IMR-90 (cell line): ENCODE measurements at regions not wholly inside any gene's neighbourhood (a gene's known extent, or its start where the extent isn't known, plus 50 kb on each side); places are given as distances from the start of the nearest gene placed in this dataset.

Experiments used
- ATAC-seq: fragments of 200-7000 bp; cut with Tn5 transposase; 2 replicates; pipeline ENCODE4 v1.9.1; 2020; ENCODE audit warnings: low read depth, mild to moderate bottlenecking, moderate library complexity
- BruUV-seq: library from RNA; stranded (reverse); fragments of 400-500 nt; replicated peaks from 2 replicates; lab custom pipeline; 2021; lab: Mats Ljungman, UMichigan
- CTCF ChIA-PET: fragments of 300-600 bp; formaldehyde crosslinking; extraction: SDS; loops from one replicate; lab custom pipeline; 2021; ENCODE audit warnings: antibody characterized with exemption; lab: Yijun Ruan, JAX
- POLR2A ChIA-PET: fragments of 300-600 bp; sonication (Branson Sonifier 250); formaldehyde crosslinking; loops from one replicate; lab custom pipeline; 2022; ENCODE audit warnings: antibody characterized with exemption; ENCODE audit not compliant: unreplicated experiment; lab: Charles Lee
- DNase-seq: peaks from one replicate; pipeline ENCODE4 v3.0.0; 2013
- H2AFZ ChIP-seq: replicated peaks from 2 replicates; pipeline ENCODE3; 2013; ENCODE audit warnings: low read length, mild to moderate bottlenecking; ENCODE audit not compliant: poor library complexity
- H2AK5ac ChIP-seq: 2 replicates; pipeline ENCODE4 v1.6.1; 2013; ENCODE audit warnings: low read depth, low read length, inconsistent platforms
- H2AK9ac ChIP-seq: replicated peaks from 2 replicates; pipeline ENCODE3; 2013; ENCODE audit warnings: mild to moderate bottlenecking, low read depth, low read length, moderate library complexity; ENCODE audit not compliant: poor library complexity
- H2BK120ac ChIP-seq: 2 replicates; pipeline ENCODE4 v1.6.1; 2013; ENCODE audit warnings: low read depth, low read length, inconsistent platforms
- H2BK15ac ChIP-seq: 3 replicates; pipeline ENCODE4 v1.6.1; 2013; ENCODE audit warnings: low read depth, low read length, inconsistent platforms
- H2BK20ac ChIP-seq: 2 replicates; pipeline ENCODE4 v1.6.1; 2013; ENCODE audit warnings: low read depth, mild to moderate bottlenecking, inconsistent platforms, low read length, moderate library complexity
- H2BK5ac ChIP-seq: 2 replicates; pipeline ENCODE4 v1.6.1; 2013; ENCODE audit warnings: mild to moderate bottlenecking, low read depth, low read length, inconsistent platforms; ENCODE audit not compliant: poor library complexity, severe bottlenecking
- H3K14ac ChIP-seq: replicated peaks from 2 replicates; pipeline ENCODE4 v1.6.1; 2013; ENCODE audit warnings: low read depth, low read length, inconsistent platforms
- H3K18ac ChIP-seq: 2 replicates; pipeline ENCODE4 v1.6.1; 2013; ENCODE audit warnings: low read depth, low read length, control low read depth
- H3K23ac ChIP-seq: 2 replicates; pipeline ENCODE4 v1.6.1; 2013; ENCODE audit warnings: low read depth, low read length, inconsistent platforms
- H3K27ac ChIP-seq: 2 replicates; pipeline ENCODE4 v1.5.1; 2013; ENCODE audit warnings: mild to moderate bottlenecking, control low read depth, low read length; ENCODE audit not compliant: insufficient read depth
- H3K27me3 ChIP-seq: 2 replicates; pipeline ENCODE4 v1.6.1; 2013; ENCODE audit warnings: low read length; ENCODE audit not compliant: control insufficient read depth, insufficient read depth
- H3K36me3 ChIP-seq: 2 replicates; pipeline ENCODE4 v1.6.1; 2013; ENCODE audit warnings: low read length, mixed read lengths; ENCODE audit not compliant: control insufficient read depth, insufficient read depth
- H3K4ac ChIP-seq: 2 replicates; pipeline ENCODE4 v1.6.1; 2013; ENCODE audit warnings: low read depth, low read length, inconsistent platforms
- H3K4me1 ChIP-seq: 2 replicates; pipeline ENCODE4 v1.6.1; 2013; ENCODE audit warnings: low read length, mixed read lengths; ENCODE audit not compliant: control insufficient read depth, insufficient read depth
- H3K4me2 ChIP-seq: 2 replicates; pipeline ENCODE4 v1.6.1; 2013; ENCODE audit warnings: low read depth, mild to moderate bottlenecking, control low read depth, low read length, moderate library complexity
- H3K4me3 ChIP-seq: 2 replicates; pipeline ENCODE4 v1.5.1; 2013; ENCODE audit warnings: low read depth, mild to moderate bottlenecking, control low read depth, low read length, moderate library complexity; ENCODE audit not compliant: insufficient read depth
- H3K56ac ChIP-seq: 2 replicates; pipeline ENCODE4 v1.6.1; 2013; ENCODE audit warnings: low read length, inconsistent platforms; ENCODE audit not compliant: insufficient read depth; ENCODE audit errors: extremely low read depth
- H3K79me1 ChIP-seq, 2 experiments: 2 replicates each; pipeline ENCODE4 v1.6.1; 2013; ENCODE audit warnings: low read length in 2 of 2, inconsistent platforms in 1 of 2, low read depth in 1 of 2
- H3K9ac ChIP-seq: 2 replicates; pipeline ENCODE4 v1.6.1; 2013; ENCODE audit warnings: low read depth, low read length, control low read depth
- H3K9me1 ChIP-seq: 2 replicates; pipeline ENCODE4 v1.6.1; 2013; ENCODE audit warnings: low read length, inconsistent platforms; ENCODE audit not compliant: insufficient read depth
- H3K9me3 ChIP-seq: 2 replicates; pipeline ENCODE4 v1.6.1; 2013; ENCODE audit warnings: low read length; ENCODE audit not compliant: control insufficient read depth, insufficient read depth
- H4K20me1 ChIP-seq: 2 replicates; pipeline ENCODE4 v1.6.1; 2013; ENCODE audit warnings: low read length, inconsistent platforms; ENCODE audit not compliant: insufficient read depth
- H4K5ac ChIP-seq: 2 replicates; pipeline ENCODE4 v1.6.1; 2013; ENCODE audit warnings: mild to moderate bottlenecking, low read depth, low read length, control low read depth
- H4K8ac ChIP-seq, 2 experiments: 2 replicates each; pipeline ENCODE4 v1.6.1; 2013; ENCODE audit warnings: low read depth in 2 of 2, low read length in 2 of 2, control low read depth in 1 of 2, inconsistent platforms in 1 of 2
- H4K91ac ChIP-seq: 2 replicates; pipeline ENCODE4 v1.6.1; 2013; ENCODE audit warnings: low read depth, low read length, inconsistent platforms; ENCODE audit not compliant: insufficient read depth
- BHLHE40 ChIP-seq: fragments of 150-350 bp; IDR thresholded peaks from 2 replicates; pipeline ENCODE4 v1.6.1; 2016; ENCODE audit warnings: mild to moderate bottlenecking, low read depth, low read length
- CEBPB ChIP-seq: IDR thresholded peaks from 2 replicates; pipeline ENCODE4 v1.6.1; 2012; ENCODE audit warnings: low read depth, low read length, improper control_type of control experiment
- CHD1 ChIP-seq: IDR thresholded peaks from 2 replicates; pipeline ENCODE4 v1.6.1; 2012; ENCODE audit warnings: low read depth, low read length, improper control_type of control experiment
- FOS ChIP-seq: fragments of 150-350 bp; IDR thresholded peaks from 2 replicates; pipeline ENCODE4 v1.6.1; 2016; ENCODE audit warnings: low read depth, low read length
- MAFK ChIP-seq: IDR thresholded peaks from 2 replicates; pipeline ENCODE4 v1.6.1; 2012; ENCODE audit warnings: low read depth, low read length, improper control_type of control experiment
- MAZ ChIP-seq: IDR thresholded peaks from 2 replicates; pipeline ENCODE4 v1.6.1; 2012; ENCODE audit warnings: low read depth, mild to moderate bottlenecking, low read length, improper control_type of control experiment, moderate library complexity, borderline replicate concordance
- MXI1 ChIP-seq: IDR thresholded peaks from 2 replicates; pipeline ENCODE4 v1.6.1; 2012; ENCODE audit warnings: low read depth, mild to moderate bottlenecking, low read length, moderate library complexity, borderline replicate concordance
- NFE2L2 ChIP-seq: fragments of 150-350 bp; IDR thresholded peaks from 2 replicates; pipeline ENCODE4 v1.6.1; 2016; ENCODE audit warnings: low read depth, mild to moderate bottlenecking, low read length
- POLR2A ChIP-seq: IDR thresholded peaks from 2 replicates; pipeline ENCODE4 v1.6.1; 2012; ENCODE audit warnings: mild to moderate bottlenecking, low read depth, low read length
- RAD21 ChIP-seq: IDR thresholded peaks from 2 replicates; pipeline ENCODE4 v1.6.1; 2012; ENCODE audit warnings: low read length, improper control_type of control experiment
- RCOR1 ChIP-seq: IDR thresholded peaks from 2 replicates; pipeline ENCODE4 v1.6.1; 2012; ENCODE audit warnings: mild to moderate bottlenecking, low read length, improper control_type of control experiment; ENCODE audit not compliant: insufficient replicate concordance
- RFX5 ChIP-seq: IDR thresholded peaks from 2 replicates; pipeline ENCODE4 v1.8.0; 2012; ENCODE audit warnings: low read depth, mild to moderate bottlenecking, low read length, moderate library complexity
- SMC3 ChIP-seq: fragments of 150-350 bp; IDR thresholded peaks from 2 replicates; pipeline ENCODE4 v1.6.1; 2016; ENCODE audit warnings: low read depth, mild to moderate bottlenecking, antibody characterized with exemption, low read length, moderate library complexity
- WGBS, 2 experiments: methylation state at CpG; one replicate each; pipeline versions ENCODE4 v1.1.5 to v1.1.7; 2013; ENCODE audit warnings: missing lambda C conversion rate in 2 of 2; ENCODE audit not compliant: insufficient read length in 1 of 2; ENCODE audit errors: extremely low coverage in 2 of 2; 5-methylcytosine and 5-hydroxymethylcytosine counted together
- dilution Hi-C: fragments of 300-500 bp; cut with HindIII; formaldehyde crosslinking; loops from one replicate; pipeline ENCODE4 v1.14.3; 2018; ENCODE audit warnings: low sequenced_read_pairs; ENCODE audit not compliant: unreplicated experiment
- in situ Hi-C: fragments of 300-500 bp; cut with MboI; formaldehyde crosslinking; loops from 3 replicates; pipeline ENCODE4 v1.14.3; 2019; ENCODE audit warnings: low sequenced_read_pairs, inconsistent platforms, mixed read lengths
- intact Hi-C: fragments of 100-400 bp; cut with micrococcal nuclease; formaldehyde crosslinking; loops from 2 replicates; pipeline ENCODE4 v1.10.0; 2022
- TF ChIP-seq, protein P1 (sequence below): fragments of 150-350 bp; IDR thresholded peaks from 2 replicates; pipeline ENCODE4 v1.6.1; 2016; ENCODE audit warnings: low read depth, mild to moderate bottlenecking, low read length, moderate library complexity, borderline replicate concordance
- TF ChIP-seq, protein P2 (sequence below): conservative IDR thresholded peaks from 2 replicates; pipeline ENCODE4 v1.5.1; 2012; ENCODE audit warnings: mild to moderate bottlenecking, low read depth, low read length, improper control_type of control experiment
- TF ChIP-seq, protein P3 (sequence below): fragments of 150-350 bp; IDR thresholded peaks from 2 replicates; pipeline ENCODE4 v1.6.1; 2017; ENCODE audit warnings: mild to moderate bottlenecking, antibody characterized with exemption, low read length, low read depth

DNA sequence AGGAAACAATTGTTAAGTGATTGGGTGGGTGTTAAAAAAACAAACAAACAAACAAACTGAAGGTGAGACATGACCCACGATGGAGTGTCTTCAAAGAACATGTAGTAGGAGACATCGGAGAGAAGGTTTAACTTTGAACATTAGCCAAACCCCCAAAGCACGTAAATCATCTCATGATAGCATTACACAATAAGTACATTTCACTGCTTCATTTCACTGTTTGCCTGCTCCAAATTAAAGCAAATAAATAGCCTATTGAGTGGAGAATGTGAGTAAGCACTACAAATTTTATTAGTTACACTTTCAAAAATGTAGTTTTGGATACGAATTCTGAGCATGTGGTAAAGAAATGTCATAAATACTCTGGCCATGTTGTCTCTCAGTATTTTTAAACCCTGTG lies 287.0 kb downstream of the SI start:
- H3K14ac ChIP-seq, result no peak overlapping the region
- no peak overlapping the region for H3K4ac ChIP-seq
- POLR2A ChIA-PET, result no interaction called here
- H2BK15ac ChIP-seq, result no peak overlapping the region
- WGBS, 2 experiments, result no CpG with 5 or more reads among the region's 4 CpGs
- in situ Hi-C loops, result no loop called here
- no peaks in the 10 kb centered on the region for H3K9me1 ChIP-seq
- H3K56ac ChIP-seq, result no peak overlapping the region
- no peak overlapping the region for H2BK5ac ChIP-seq
- ATAC-seq (no peak), DNase-seq (no peak)
- H2AK9ac ChIP-seq, result no peak overlapping the region
- H3K27me3 ChIP-seq, result no peaks in the 10 kb centered on the region
- no peak overlapping the region for H2BK120ac ChIP-seq
- no peak overlapping the region for H3K18ac ChIP-seq
- H3K4me1 ChIP-seq, result no peaks in the 10 kb centered on the region
- no peaks in the 10 kb centered on the region for H3K36me3 ChIP-seq
- no peak overlapping the region for H3K23ac ChIP-seq
- H4K5ac ChIP-seq, result no peak overlapping the region
- H4K91ac ChIP-seq, result no peak overlapping the region
- H3K27ac ChIP-seq, result no peak overlapping the region
- dilution Hi-C loops, result no loop called here
- no peak for TF ChIP-seq FOS
- TF ChIP-seq POLR2A, result no peak
- no peak for TF ChIP-seq MAFK
- TF ChIP-seq RAD21, result no peak
- TF ChIP-seq NFE2L2, result no peak
- no peak for TF ChIP-seq SMC3
- no peak for TF ChIP-seq MAZ
- TF ChIP-seq, protein P1, sequence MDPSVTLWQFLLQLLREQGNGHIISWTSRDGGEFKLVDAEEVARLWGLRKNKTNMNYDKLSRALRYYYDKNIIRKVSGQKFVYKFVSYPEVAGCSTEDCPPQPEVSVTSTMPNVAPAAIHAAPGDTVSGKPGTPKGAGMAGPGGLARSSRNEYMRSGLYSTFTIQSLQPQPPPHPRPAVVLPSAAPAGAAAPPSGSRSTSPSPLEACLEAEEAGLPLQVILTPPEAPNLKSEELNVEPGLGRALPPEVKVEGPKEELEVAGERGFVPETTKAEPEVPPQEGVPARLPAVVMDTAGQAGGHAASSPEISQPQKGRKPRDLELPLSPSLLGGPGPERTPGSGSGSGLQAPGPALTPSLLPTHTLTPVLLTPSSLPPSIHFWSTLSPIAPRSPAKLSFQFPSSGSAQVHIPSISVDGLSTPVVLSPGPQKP, result no peak
- TF ChIP-seq BHLHE40, result no peak
- no peak for TF ChIP-seq CHD1
- TF ChIP-seq, protein P2, sequence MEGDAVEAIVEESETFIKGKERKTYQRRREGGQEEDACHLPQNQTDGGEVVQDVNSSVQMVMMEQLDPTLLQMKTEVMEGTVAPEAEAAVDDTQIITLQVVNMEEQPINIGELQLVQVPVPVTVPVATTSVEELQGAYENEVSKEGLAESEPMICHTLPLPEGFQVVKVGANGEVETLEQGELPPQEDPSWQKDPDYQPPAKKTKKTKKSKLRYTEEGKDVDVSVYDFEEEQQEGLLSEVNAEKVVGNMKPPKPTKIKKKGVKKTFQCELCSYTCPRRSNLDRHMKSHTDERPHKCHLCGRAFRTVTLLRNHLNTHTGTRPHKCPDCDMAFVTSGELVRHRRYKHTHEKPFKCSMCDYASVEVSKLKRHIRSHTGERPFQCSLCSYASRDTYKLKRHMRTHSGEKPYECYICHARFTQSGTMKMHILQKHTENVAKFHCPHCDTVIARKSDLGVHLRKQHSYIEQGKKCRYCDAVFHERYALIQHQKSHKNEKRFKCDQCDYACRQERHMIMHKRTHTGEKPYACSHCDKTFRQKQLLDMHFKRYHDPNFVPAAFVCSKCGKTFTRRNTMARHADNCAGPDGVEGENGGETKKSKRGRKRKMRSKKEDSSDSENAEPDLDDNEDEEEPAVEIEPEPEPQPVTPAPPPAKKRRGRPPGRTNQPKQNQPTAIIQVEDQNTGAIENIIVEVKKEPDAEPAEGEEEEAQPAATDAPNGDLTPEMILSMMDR, result no peak
- no peak for TF ChIP-seq RFX5
- TF ChIP-seq RCOR1, result no peak
- TF ChIP-seq MXI1, result no peak
- TF ChIP-seq CEBPB, result no peak
- TF ChIP-seq, protein P3, sequence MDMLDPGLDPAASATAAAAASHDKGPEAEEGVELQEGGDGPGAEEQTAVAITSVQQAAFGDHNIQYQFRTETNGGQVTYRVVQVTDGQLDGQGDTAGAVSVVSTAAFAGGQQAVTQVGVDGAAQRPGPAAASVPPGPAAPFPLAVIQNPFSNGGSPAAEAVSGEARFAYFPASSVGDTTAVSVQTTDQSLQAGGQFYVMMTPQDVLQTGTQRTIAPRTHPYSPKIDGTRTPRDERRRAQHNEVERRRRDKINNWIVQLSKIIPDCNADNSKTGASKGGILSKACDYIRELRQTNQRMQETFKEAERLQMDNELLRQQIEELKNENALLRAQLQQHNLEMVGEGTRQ, result no peak
- no peak overlapping the region for H4K8ac ChIP-seq
- H3K4me2 ChIP-seq, result no peak overlapping the region
- BruUV-seq, result no TSS peak
- H3K4me3 ChIP-seq, result no peak overlapping the region
- peaks cover 1% of the 10 kb centered on the region; the same call in 1 of the 2 replicates for H3K9me3 ChIP-seq
- no peaks in the 10 kb centered on the region for H3K79me1 ChIP-seq
- intact Hi-C loops, result no loop called here
- H2AK5ac ChIP-seq, result no peak overlapping the region
- no peaks in the 10 kb centered on the region for H4K20me1 ChIP-seq
- no peak overlapping the region for H3K9ac ChIP-seq
- H2BK20ac ChIP-seq, result no peak overlapping the region
- CTCF ChIA-PET, result no interaction called here
- no peak overlapping the region for H2AFZ ChIP-seq
